ENCODE measurements at regions not wholly inside any gene's neighbourhood (a gene's known extent, or its start where the extent isn't known, plus 50 kb on each side); places are given as distances from the start of the nearest gene placed in this dataset.

GRCh38 chr2:207444756-207445155 lies 85.0 kb upstream of the CREB1 start:
- no peaks in the 10 kb centered on the region for H3K36me3 ChIP-seq
- intact Hi-C loops (cut with DNase I; ENCODE audit: low total_unique reads): no loop called here

DNA sequence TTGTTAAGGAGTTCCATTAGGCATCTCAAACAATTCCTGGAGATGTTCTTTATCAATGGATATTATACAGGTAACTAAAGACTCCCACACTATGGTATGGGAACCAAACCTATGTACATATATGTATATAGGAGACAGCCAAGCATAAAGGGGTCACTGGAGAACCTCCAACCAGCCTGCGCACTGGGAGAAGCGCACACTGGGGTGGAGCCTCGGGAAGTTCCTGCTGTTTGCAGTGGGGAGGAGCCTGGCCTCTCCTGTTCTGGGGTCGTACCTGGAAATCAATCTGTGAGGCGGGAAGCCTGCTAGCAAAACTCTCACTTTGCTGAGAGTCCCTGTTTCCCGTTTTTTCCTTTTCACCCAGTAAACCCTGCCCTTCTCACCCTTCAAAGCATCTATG lies 83.1 kb upstream of the CREB1 start:
- DNase-seq: no peak
- no peaks in the 10 kb centered on the region for H3K27me3 ChIP-seq (replicated peaks in 1 of 7)
- 48 to 87% (median 61%) methylated on average over 6 of the region's 6 CpGs for WGBS, 5 donors
- H3K36me3 ChIP-seq: no peaks in the 10 kb centered on the region
- TF ChIP-seq POLR2A (IDR thresholded peaks at IDR 0.05) (no peak), POLR2AphosphoS5 (IDR thresholded peaks at IDR 0.05) (no peak)
- TF ChIP-seq, protein P1, sequence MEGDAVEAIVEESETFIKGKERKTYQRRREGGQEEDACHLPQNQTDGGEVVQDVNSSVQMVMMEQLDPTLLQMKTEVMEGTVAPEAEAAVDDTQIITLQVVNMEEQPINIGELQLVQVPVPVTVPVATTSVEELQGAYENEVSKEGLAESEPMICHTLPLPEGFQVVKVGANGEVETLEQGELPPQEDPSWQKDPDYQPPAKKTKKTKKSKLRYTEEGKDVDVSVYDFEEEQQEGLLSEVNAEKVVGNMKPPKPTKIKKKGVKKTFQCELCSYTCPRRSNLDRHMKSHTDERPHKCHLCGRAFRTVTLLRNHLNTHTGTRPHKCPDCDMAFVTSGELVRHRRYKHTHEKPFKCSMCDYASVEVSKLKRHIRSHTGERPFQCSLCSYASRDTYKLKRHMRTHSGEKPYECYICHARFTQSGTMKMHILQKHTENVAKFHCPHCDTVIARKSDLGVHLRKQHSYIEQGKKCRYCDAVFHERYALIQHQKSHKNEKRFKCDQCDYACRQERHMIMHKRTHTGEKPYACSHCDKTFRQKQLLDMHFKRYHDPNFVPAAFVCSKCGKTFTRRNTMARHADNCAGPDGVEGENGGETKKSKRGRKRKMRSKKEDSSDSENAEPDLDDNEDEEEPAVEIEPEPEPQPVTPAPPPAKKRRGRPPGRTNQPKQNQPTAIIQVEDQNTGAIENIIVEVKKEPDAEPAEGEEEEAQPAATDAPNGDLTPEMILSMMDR (IDR thresholded peaks at IDR 0.05 in 8 of 11, conservative IDR thresholded peaks at IDR 0.05 in 3 of 11): no peak
- H3K27ac ChIP-seq: no peak overlapping the region
- H3K4me1 ChIP-seq: no peaks in the 10 kb centered on the region
- no peak overlapping the region for H3K4me3 ChIP-seq
- intact Hi-C loops (cut with DNase I; ENCODE audit: low total_unique reads): no loop called here
- H3K9me3 ChIP-seq: no peaks in the 10 kb centered on the region

More at GRCh38 chr2:207444756-207445155, 85.0 kb upstream of the CREB1 start:
- H3K27ac ChIP-seq: no peak overlapping the region
- DNase-seq: no peak
- 77 to 89% (median 87%) methylated on average over 4 of the region's 4 CpGs for WGBS, 5 donors
- no peaks in the 10 kb centered on the region for H3K27me3 ChIP-seq (replicated peaks in 1 of 7)
- H3K9me3 ChIP-seq: peaks cover 0 to 4% (median 0%) of the 10 kb centered on the region in 8 donors
- TF ChIP-seq, protein P1 (IDR thresholded peaks at IDR 0.05 in 8 of 11, conservative IDR thresholded peaks at IDR 0.05 in 3 of 11): no peak
- TF ChIP-seq POLR2AphosphoS5 (IDR thresholded peaks at IDR 0.05) (no peak), POLR2A (IDR thresholded peaks at IDR 0.05) (no peak)
- no peak overlapping the region for H3K4me3 ChIP-seq
- no peaks in the 10 kb centered on the region for H3K4me1 ChIP-seq

DNA sequence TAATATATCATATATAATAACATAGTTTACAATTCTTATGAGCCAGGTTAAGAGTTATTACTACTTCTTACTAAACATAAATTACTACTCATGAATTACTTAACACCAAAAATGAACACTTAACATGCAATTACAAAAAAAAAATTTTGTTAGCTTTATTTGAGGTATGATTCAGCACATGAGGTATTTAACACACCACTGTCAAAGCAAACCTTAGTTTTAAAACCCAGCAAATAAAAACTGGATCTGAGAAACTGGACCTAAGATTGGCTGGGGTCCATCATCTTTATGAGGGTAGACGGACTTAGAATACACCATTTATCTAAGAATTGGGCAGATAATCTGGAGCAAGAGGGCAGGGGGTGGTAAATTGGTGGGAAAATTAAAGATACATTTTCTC lies 81.8 kb upstream of the CREB1 start:
- Histone ChIP-seq H3K27ac (no peak overlapping the region), H3K36me3 (no peaks in the 10 kb centered on the region), H3K9me3 (no peaks in the 10 kb centered on the region), H3K27me3 (replicated peaks in 1 of 7) (no peaks in the 10 kb centered on the region), H3K4me3 (no peak overlapping the region), H3K4me1 (no peaks in the 10 kb centered on the region)
- WGBS, 5 donors: 72 to 98% (median 91%) methylated on average over 1 of the region's 1 CpG
- TF ChIP-seq POLR2A (IDR thresholded peaks at IDR 0.05) (no peak), POLR2AphosphoS5 (IDR thresholded peaks at IDR 0.05) (no peak)
- TF ChIP-seq, protein P1 (IDR thresholded peaks at IDR 0.05 in 8 of 11, conservative IDR thresholded peaks at IDR 0.05 in 3 of 11): no peak
- no peak for DNase-seq
- intact Hi-C loops (cut with DNase I; ENCODE audit: low total_unique reads): no loop called here

GRCh38 chr2:207449642-207450165 lies 80.1 kb upstream of the CREB1 start:
- H3K9me3 ChIP-seq: no peaks in the 10 kb centered on the region
- TF ChIP-seq POLR2AphosphoS5 (IDR thresholded peaks at IDR 0.05): no peak
- TF ChIP-seq, protein P1 (IDR thresholded peaks at IDR 0.05 in 8 of 11, conservative IDR thresholded peaks at IDR 0.05 in 3 of 11): no peak
- no peak for TF ChIP-seq POLR2A (IDR thresholded peaks at IDR 0.05)
- DNase-seq: no peak
- no peaks in the 10 kb centered on the region for H3K27me3 ChIP-seq (replicated peaks in 1 of 7)
- intact Hi-C loops (cut with DNase I; ENCODE audit: low total_unique reads): no loop called here
- no peak overlapping the region for H3K27ac ChIP-seq
- 75 to 90% (median 83%) methylated on average over 1 of the region's 1 CpG for WGBS, 5 donors
- H3K4me1 ChIP-seq: no peaks in the 10 kb centered on the region
- H3K36me3 ChIP-seq: no peaks in the 10 kb centered on the region
- H3K4me3 ChIP-seq: no peak overlapping the region
